GDM1 (cell line): ENCODE measurements at regions not wholly inside any gene's neighbourhood (a gene's known extent, or its start where the extent isn't known, plus 50 kb on each side); places are given as distances from the start of the nearest gene placed in this dataset.

Source experiments
- DNase-seq: peaks from one replicate; lab custom pipeline; 2025; lab: John Stamatoyannopoulos, UW

GRCh38 chr2:49254401-49254800 lies 100.1 kb upstream of the FSHR start:
- DNase-seq = no peak

- DNase-seq = no peak
Observed at GRCh38 chr2:49251766-49252165, 97.5 kb upstream of the FSHR start.

- DNase-seq = no peak
Observed at GRCh38 chr2:49251251-49251650, 96.9 kb upstream of the FSHR start.

GRCh38 chr2:49248506-49248905 lies 94.2 kb upstream of the FSHR start:
- no peak for DNase-seq

- no peak for DNase-seq
Observed at GRCh38 chr2:49241991-49242390, 87.7 kb upstream of the FSHR start.

GRCh38 chr2:49241501-49241900 lies 87.2 kb upstream of the FSHR start:
- DNase-seq = no peak

GRCh38 chr2:49240608-49241007 lies 86.3 kb upstream of the FSHR start:
- DNase-seq = no peak

GRCh38 chr2:49238604-49238960 lies 84.3 kb upstream of the FSHR start:
- no peak for DNase-seq

- DNase-seq = no peak
Observed at GRCh38 chr2:49237867-49238603, 83.7 kb upstream of the FSHR start.

GRCh38 chr2:49236316-49236715 lies 82.0 kb upstream of the FSHR start:
- no peak for DNase-seq

GRCh38 chr2:49226360-49226759 lies 72.0 kb upstream of the FSHR start:
- DNase-seq = no peak

GRCh38 chr2:49225126-49225525 lies 70.8 kb upstream of the FSHR start:
- no peak for DNase-seq

GRCh38 chr2:49224426-49225010 lies 70.2 kb upstream of the FSHR start:
- no peak for DNase-seq

- DNase-seq = no peak
Observed at GRCh38 chr2:49222975-49223528, 68.7 kb upstream of the FSHR start.

- DNase-seq = no peak
Observed at GRCh38 chr2:49219741-49220140, 65.4 kb upstream of the FSHR start.

- DNase-seq = no peak
Observed at GRCh38 chr2:49210191-49210590, 55.9 kb upstream of the FSHR start.

GRCh38 chr2:49207204-49207603 lies 52.9 kb upstream of the FSHR start:
- no peak for DNase-seq
